Right atrium auricular region (tissue), 2 donors: ENCODE measurements at regions not wholly inside any gene's neighbourhood (a gene's known extent, or its start where the extent isn't known, plus 50 kb on each side); places are given as distances from the start of the nearest gene placed in this dataset.

Experiments
- DNase-seq: peaks from one replicate; pipeline ENCODE4 v3.0.0-alpha.2; 2019; ENCODE audit warnings: low spot score
- H3K27ac ChIP-seq, 2 donors: fragments of 200-600 bp; sonication (generic); 1 replicate in 1 of 2; 2 replicates in 1 of 2; pipeline ENCODE4 v1.5.1; 2016 to 2019
- H3K27me3 ChIP-seq, 2 donors: fragments of 200-600 bp; sonication (generic); one replicate each; pipeline versions ENCODE4 v1.5.1 to v1.6.0; 2017 to 2019
- H3K36me3 ChIP-seq: fragments of 200-600 bp; sonication (generic); one replicate; pipeline ENCODE4 v1.5.1; 2016
- H3K4me1 ChIP-seq, 2 donors: fragments of 200-600 bp; sonication (generic); one replicate each; pipeline versions ENCODE4 v1.5.1 to v1.6.0; 2017 to 2019
- H3K4me3 ChIP-seq, 2 donors: fragments of 200-600 bp; sonication (generic); 1 replicate in 1 of 2; 2 replicates in 1 of 2; pipeline ENCODE4 v1.5.1; 2017 to 2019; ENCODE audit warnings: mild to moderate bottlenecking in 1 of 2, moderate library complexity in 1 of 2
- H3K9me3 ChIP-seq, 2 donors: fragments of 200-600 bp; sonication (generic); one replicate each; pipeline ENCODE4 v1.5.1; 2019
- TF ChIP-seq, protein P1 (sequence below), 2 donors: fragments of 200-600 bp; sonication (generic); IDR thresholded peaks; one replicate each; pipeline ENCODE4 v1.5.1; 2019; ENCODE audit warnings: antibody characterized with exemption in 2 of 2

DNA sequence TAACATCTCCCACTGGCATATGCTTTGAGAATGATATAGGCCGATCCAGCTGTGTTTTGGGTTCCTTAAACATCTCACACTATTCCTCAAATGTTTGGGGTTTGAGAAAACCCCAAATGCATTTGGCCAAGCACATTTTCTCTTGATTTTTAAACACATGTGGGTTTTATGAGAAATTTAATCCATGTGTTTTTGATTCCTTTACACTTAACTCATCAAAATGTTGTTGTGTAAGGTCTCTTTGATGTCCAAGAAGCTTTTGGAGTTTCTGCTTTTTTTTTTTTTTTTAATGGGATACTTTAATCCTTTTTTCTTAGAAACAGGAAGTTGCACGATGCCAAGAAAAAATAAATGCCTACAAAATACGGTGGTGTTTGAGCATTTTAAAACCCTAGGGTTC lies 339.8 kb upstream of the TCF4 start:
- Histone ChIP-seq H3K4me3 (no peak overlapping the region), H3K27ac (no peak overlapping the region), H3K9me3 (no peaks in the 10 kb centered on the region), H3K36me3 (no peaks in the 10 kb centered on the region), H3K27me3 (no peaks in the 10 kb centered on the region), H3K4me1 (no peaks in the 10 kb centered on the region)
- no peak for DNase-seq
- TF ChIP-seq, protein P1, sequence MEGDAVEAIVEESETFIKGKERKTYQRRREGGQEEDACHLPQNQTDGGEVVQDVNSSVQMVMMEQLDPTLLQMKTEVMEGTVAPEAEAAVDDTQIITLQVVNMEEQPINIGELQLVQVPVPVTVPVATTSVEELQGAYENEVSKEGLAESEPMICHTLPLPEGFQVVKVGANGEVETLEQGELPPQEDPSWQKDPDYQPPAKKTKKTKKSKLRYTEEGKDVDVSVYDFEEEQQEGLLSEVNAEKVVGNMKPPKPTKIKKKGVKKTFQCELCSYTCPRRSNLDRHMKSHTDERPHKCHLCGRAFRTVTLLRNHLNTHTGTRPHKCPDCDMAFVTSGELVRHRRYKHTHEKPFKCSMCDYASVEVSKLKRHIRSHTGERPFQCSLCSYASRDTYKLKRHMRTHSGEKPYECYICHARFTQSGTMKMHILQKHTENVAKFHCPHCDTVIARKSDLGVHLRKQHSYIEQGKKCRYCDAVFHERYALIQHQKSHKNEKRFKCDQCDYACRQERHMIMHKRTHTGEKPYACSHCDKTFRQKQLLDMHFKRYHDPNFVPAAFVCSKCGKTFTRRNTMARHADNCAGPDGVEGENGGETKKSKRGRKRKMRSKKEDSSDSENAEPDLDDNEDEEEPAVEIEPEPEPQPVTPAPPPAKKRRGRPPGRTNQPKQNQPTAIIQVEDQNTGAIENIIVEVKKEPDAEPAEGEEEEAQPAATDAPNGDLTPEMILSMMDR (IDR thresholded peaks at IDR 0.05): no peak

DNA sequence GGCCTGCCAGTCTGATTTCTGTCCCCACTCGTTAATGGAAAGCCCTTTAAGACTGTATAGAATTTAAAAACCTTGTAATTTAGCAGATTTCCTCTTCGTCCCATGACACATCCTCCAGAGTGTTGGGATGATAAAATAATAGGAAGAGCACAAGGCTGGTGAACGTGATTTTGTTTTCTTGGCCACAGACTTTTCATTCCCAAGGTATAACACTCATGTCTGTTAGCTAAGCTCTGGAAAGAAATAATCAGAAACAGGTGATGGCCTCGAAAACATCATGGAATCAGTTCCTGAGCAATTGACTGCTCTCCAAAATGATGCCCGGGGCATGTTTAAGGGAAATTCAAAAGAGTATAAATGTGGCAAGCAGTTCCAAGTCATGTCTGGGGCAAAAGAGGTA lies 337.8 kb upstream of the TCF4 start:
- TF ChIP-seq, protein P1 (IDR thresholded peaks at IDR 0.05): no peak
- H3K36me3 ChIP-seq: no peaks in the 10 kb centered on the region
- H3K4me3 ChIP-seq: no peak overlapping the region

DNA sequence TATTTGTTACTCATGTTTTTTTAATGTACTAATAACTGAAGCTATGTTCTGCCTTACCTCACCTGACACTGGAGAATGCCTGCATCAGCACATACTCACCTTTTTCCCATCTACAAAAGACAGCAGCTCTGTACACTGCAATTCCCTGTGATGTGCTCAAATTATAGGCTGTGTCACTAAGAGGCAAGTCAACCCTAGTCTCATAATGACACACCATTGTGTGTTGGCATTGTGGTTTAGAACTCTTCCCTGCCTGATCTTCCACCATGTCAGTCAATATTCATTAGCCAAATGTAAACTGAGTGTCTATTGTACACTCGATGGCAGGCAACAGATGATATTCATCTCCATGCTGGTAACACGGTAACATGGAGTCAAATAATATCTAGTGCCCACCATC lies 332.1 kb upstream of the TCF4 start:
- H3K27me3 ChIP-seq: no peaks in the 10 kb centered on the region
- no peak overlapping the region for H3K4me3 ChIP-seq
- no peaks in the 10 kb centered on the region for H3K36me3 ChIP-seq
- H3K27ac ChIP-seq: no peak overlapping the region
- DNase-seq: no peak
- no peaks in the 10 kb centered on the region for H3K9me3 ChIP-seq
- no peaks in the 10 kb centered on the region for H3K4me1 ChIP-seq
- TF ChIP-seq, protein P1 (IDR thresholded peaks at IDR 0.05): no peak

More for the DNA sequence above, 337.8 kb upstream of the TCF4 start:
- Histone ChIP-seq H3K27ac (no peak overlapping the region), H3K27me3 (no peaks in the 10 kb centered on the region), H3K9me3 (no peaks in the 10 kb centered on the region), H3K4me1 (no peaks in the 10 kb centered on the region)
- DNase-seq: no peak

DNA sequence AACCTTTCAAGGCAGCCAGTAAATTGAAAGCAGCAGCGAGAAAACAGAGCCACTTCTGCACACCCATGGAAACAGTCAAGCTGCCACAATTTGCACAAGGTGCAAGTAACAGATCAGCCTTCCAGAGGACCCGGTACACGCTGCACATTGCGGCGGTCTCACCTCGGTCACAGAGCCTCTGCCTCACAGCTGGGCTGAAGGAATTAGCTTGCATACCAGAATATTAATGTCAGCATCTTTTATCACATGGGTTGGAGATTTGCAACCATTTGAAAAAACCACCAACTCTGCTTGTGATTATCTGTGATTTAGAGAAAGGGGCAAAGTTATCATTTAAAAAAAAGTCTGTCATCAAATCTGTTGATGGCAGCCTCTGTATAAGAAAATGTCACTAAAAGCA lies 330.5 kb upstream of the TCF4 start:
- Histone ChIP-seq H3K27me3 (no peaks in the 10 kb centered on the region), H3K27ac (no peak overlapping the region), H3K36me3 (no peaks in the 10 kb centered on the region), H3K4me3 (no peak overlapping the region), H3K9me3 (no peaks in the 10 kb centered on the region), H3K4me1 (no peaks in the 10 kb centered on the region)
- no peak for DNase-seq
- TF ChIP-seq, protein P1 (IDR thresholded peaks at IDR 0.05): no peak

DNA sequence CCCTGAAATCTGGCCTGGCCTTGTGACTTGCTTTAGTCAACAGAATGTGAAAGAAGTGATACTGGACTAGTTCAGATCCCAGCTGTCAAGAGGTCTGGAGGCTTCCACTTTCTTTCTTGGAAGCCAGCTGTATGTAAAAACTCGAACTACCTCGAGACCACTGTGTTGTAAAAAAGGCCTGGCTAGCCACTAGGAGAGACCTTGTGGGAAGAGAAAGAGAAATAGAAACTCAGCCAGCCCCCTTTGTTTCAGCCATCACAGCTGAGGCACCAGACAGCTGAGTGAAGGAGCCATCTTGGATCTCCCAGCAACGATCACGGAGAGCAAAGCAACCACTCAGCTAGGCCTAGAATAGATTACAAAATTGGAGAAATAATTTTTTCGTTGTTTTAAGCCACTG lies 324.9 kb upstream of the TCF4 start:
- H3K4me3 ChIP-seq: no peak overlapping the region
- H3K27ac ChIP-seq: no peak overlapping the region
- H3K36me3 ChIP-seq: no peaks in the 10 kb centered on the region
- H3K4me1 ChIP-seq: no peaks in the 10 kb centered on the region
- H3K27me3 ChIP-seq: no peaks in the 10 kb centered on the region
- TF ChIP-seq, protein P1 (IDR thresholded peaks at IDR 0.05): no peak
- DNase-seq: no peak
- H3K9me3 ChIP-seq: no peaks in the 10 kb centered on the region

DNA sequence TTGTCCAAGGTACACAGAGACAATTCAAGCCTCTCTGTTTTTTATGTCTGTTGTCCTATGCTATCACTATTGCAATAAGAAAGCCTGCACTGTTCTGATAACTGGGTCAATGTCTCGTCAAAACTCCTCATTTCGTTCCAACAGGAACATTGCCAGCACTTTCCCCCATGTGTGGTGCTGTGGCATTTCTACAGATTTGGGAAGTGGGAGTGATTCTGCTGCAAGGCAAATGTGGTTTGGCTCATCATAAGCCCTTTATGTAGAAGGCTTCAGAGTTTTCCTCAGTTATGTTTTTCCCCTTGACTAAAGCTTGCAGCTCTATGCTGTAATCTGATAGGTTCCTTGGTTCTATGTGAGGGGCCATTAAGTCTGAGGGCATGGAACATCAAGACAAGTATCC lies 324.1 kb upstream of the TCF4 start:
- H3K36me3 ChIP-seq: no peaks in the 10 kb centered on the region
- TF ChIP-seq, protein P1 (IDR thresholded peaks at IDR 0.05): no peak
- H3K27ac ChIP-seq: no peak overlapping the region
- H3K4me3 ChIP-seq: no peak overlapping the region
- peaks cover 0 to 5% of the 10 kb centered on the region in 2 donors for H3K4me1 ChIP-seq
- no peaks in the 10 kb centered on the region for H3K27me3 ChIP-seq
- DNase-seq: no peak
- no peaks in the 10 kb centered on the region for H3K9me3 ChIP-seq
